Neuronal stem cell (in vitro differentiated cells): ENCODE measurements at regions not wholly inside any gene's neighbourhood (a gene's known extent, or its start where the extent isn't known, plus 50 kb on each side); places are given as distances from the start of the nearest gene placed in this dataset.

ENCODE experiments used
- DNase-seq: peaks from one replicate; pipeline ENCODE4 v3.0.0-alpha.2; 2013; ENCODE audit warnings: low spot score
- H2AFZ ChIP-seq: one replicate; pipeline ENCODE4 v1.6.1; 2013; ENCODE audit warnings: mild to moderate bottlenecking, low read length, inconsistent platforms
- H2AK5ac ChIP-seq: 2 replicates; pipeline ENCODE4 v1.6.1; 2013; ENCODE audit warnings: low read depth, mild to moderate bottlenecking, inconsistent platforms, low read length, moderate library complexity, mixed read lengths
- H2BK120ac ChIP-seq: 2 replicates; pipeline ENCODE4 v1.6.1; 2013; ENCODE audit warnings: low read depth, mild to moderate bottlenecking, inconsistent platforms, low read length, moderate library complexity, mixed read lengths
- H2BK12ac ChIP-seq: one replicate; pipeline ENCODE4 v1.6.1; 2013; ENCODE audit warnings: low read length, inconsistent platforms
- H2BK15ac ChIP-seq: 2 replicates; pipeline ENCODE4 v1.6.1; 2013; ENCODE audit warnings: mild to moderate bottlenecking, low read length, inconsistent platforms, mixed read lengths
- H2BK5ac ChIP-seq: one replicate; pipeline ENCODE4 v1.6.1; 2013; ENCODE audit warnings: inconsistent platforms, mild to moderate bottlenecking, low read length, moderate library complexity
- H3K14ac ChIP-seq: one replicate; pipeline ENCODE4 v1.6.1; 2013; ENCODE audit warnings: low read length, inconsistent platforms
- H3K18ac ChIP-seq: 2 replicates; pipeline ENCODE4 v1.6.1; 2013; ENCODE audit warnings: low read length, inconsistent platforms
- H3K23ac ChIP-seq: 2 replicates; pipeline ENCODE4 v1.6.1; 2013; ENCODE audit warnings: low read depth, mild to moderate bottlenecking, mixed read lengths, low read length, inconsistent platforms; ENCODE audit not compliant: poor library complexity
- H3K27ac ChIP-seq: replicated peaks from 3 replicates; pipeline ENCODE4 v1.5.1; 2013; ENCODE audit warnings: low read length, inconsistent platforms
- H3K27me3 ChIP-seq, 3 experiments: 2 replicates each; pipeline ENCODE4 v1.6.1; 2013; ENCODE audit warnings: low read length in 3 of 3, mild to moderate bottlenecking in 2 of 3, inconsistent platforms in 1 of 3, low read depth in 1 of 3, mixed read lengths in 1 of 3, moderate library complexity in 1 of 3; ENCODE audit not compliant: control insufficient read depth in 3 of 3, insufficient read depth in 3 of 3
- H3K36me3 ChIP-seq, 2 donors: replicated peaks in 1 of 2; 2 replicates each; pipeline ENCODE4 v1.6.1; 2013; ENCODE audit warnings: low read length in 2 of 2; ENCODE audit not compliant: control insufficient read depth in 2 of 2, insufficient read depth in 2 of 2
- H3K4ac ChIP-seq: 2 replicates; pipeline ENCODE4 v1.6.1; 2013; ENCODE audit warnings: inconsistent platforms, mild to moderate bottlenecking, low read length, moderate library complexity
- H3K4me1 ChIP-seq, 2 donors: 1 replicate in 1 of 2; 2 replicates in 1 of 2; pipeline ENCODE4 v1.6.1; 2013; ENCODE audit warnings: low read length in 2 of 2, low read depth in 1 of 2; ENCODE audit not compliant: control insufficient read depth in 2 of 2, insufficient read depth in 1 of 2
- H3K4me2 ChIP-seq: one replicate; pipeline ENCODE4 v1.6.1; 2013; ENCODE audit warnings: mild to moderate bottlenecking, low read length, inconsistent platforms; ENCODE audit not compliant: insufficient read depth, poor library complexity, severe bottlenecking
- H3K4me3 ChIP-seq, 2 donors: 2 replicates each; pipeline ENCODE4 v1.5.1; 2013; ENCODE audit warnings: low read length in 2 of 2, mild to moderate bottlenecking in 2 of 2, inconsistent platforms in 1 of 2, moderate library complexity in 1 of 2
- H3K79me1 ChIP-seq: one replicate; pipeline ENCODE4 v1.6.1; 2013; ENCODE audit warnings: low read depth, mild to moderate bottlenecking, inconsistent platforms, low read length, moderate library complexity
- H3K9ac ChIP-seq: one replicate; pipeline ENCODE4 v1.6.1; 2013; ENCODE audit warnings: mild to moderate bottlenecking, low read depth, low read length, inconsistent platforms; ENCODE audit not compliant: poor library complexity
- H3K9me3 ChIP-seq, 2 donors: replicated peaks in 1 of 2; 2 replicates each; pipeline versions ENCODE3 to v1.6.1; 2013; ENCODE audit warnings: low read length in 2 of 2, mild to moderate bottlenecking in 2 of 2, inconsistent platforms in 1 of 2, low read depth in 1 of 2, mixed read lengths in 1 of 2, moderate library complexity in 1 of 2; ENCODE audit not compliant: control insufficient read depth in 2 of 2, insufficient read depth in 1 of 2
- H4K8ac ChIP-seq: one replicate; pipeline ENCODE4 v1.6.1; 2013; ENCODE audit warnings: low read depth, mild to moderate bottlenecking, inconsistent platforms, low read length, moderate library complexity
- H4K91ac ChIP-seq: one replicate; pipeline ENCODE4 v1.6.1; 2013; ENCODE audit warnings: low read length, low read depth, mild to moderate bottlenecking, inconsistent platforms; ENCODE audit not compliant: poor library complexity
- WGBS, 2 donors: extraction: QIAGEN DNeasy Blood & Tissue Kit; methylation state at CpG; one replicate each; pipeline ENCODE4 v1.1.7; 2013; ENCODE audit warnings: missing lambda C conversion rate in 2 of 2, mixed read lengths in 1 of 2; ENCODE audit not compliant: insufficient read length in 2 of 2, insufficient replicate concordance in 1 of 2; ENCODE audit errors: extremely low coverage in 2 of 2; 5-methylcytosine and 5-hydroxymethylcytosine counted together

- Histone ChIP-seq H3K36me3 (no peaks in the 10 kb centered on the region), H2AFZ (no peak overlapping the region), H3K79me1 (no peaks in the 10 kb centered on the region), H3K4me1 (no peaks in the 10 kb centered on the region), H4K91ac (no peak overlapping the region), H3K4ac (no peak overlapping the region), H3K27me3 (peaks cover 0 to 6% (median 0%) of the 10 kb centered on the region in 3 experiments), H3K4me2 (no peak overlapping the region), H3K9ac (no peak overlapping the region), H2BK12ac (no peak overlapping the region), H4K8ac (no peak overlapping the region), H3K14ac (no peak overlapping the region), H2AK5ac (no peak overlapping the region), H3K18ac (peak overlapping the region; percentile 3), H3K27ac (no peak overlapping the region), H2BK120ac (no peak overlapping the region), H2BK15ac (peak overlapping the region; percentile 8), H2BK5ac (no peak overlapping the region), H3K9me3 (no peaks in the 10 kb centered on the region), H3K4me3 (no peak overlapping the region), H3K23ac (no peak overlapping the region)
- WGBS, 2 donors: no CpG with 5 or more reads among the region's 1 CpG
- DNase-seq: no peak
These were observed 95.2 kb downstream of the SYF2 start for GRCh38 chr1:25137106-25137505.

- no peak overlapping the region for H2BK120ac ChIP-seq
- no peak overlapping the region for H3K4ac ChIP-seq
- no CpG with 5 or more reads among the region's 8 CpGs for WGBS, 2 donors
- H3K4me1 ChIP-seq: no peaks in the 10 kb centered on the region
- H3K18ac ChIP-seq: no peak overlapping the region
- no peak overlapping the region for H4K8ac ChIP-seq
- H3K4me3 ChIP-seq: no peak overlapping the region
- no peak overlapping the region for H3K9ac ChIP-seq
- H3K23ac ChIP-seq: no peak overlapping the region
- no peak overlapping the region for H3K27ac ChIP-seq
- H2BK12ac ChIP-seq: no peak overlapping the region
- no peak overlapping the region for H3K14ac ChIP-seq
- no peak overlapping the region for H4K91ac ChIP-seq
- no peak overlapping the region for H2AFZ ChIP-seq
- peaks cover 0 to 6% (median 0%) of the 10 kb centered on the region in 3 experiments for H3K27me3 ChIP-seq
- no peaks in the 10 kb centered on the region for H3K36me3 ChIP-seq
- no peak overlapping the region for H2AK5ac ChIP-seq
- H3K79me1 ChIP-seq: no peaks in the 10 kb centered on the region
- no peak overlapping the region for H2BK15ac ChIP-seq
- no peaks in the 10 kb centered on the region for H3K9me3 ChIP-seq
- H3K4me2 ChIP-seq: no peak overlapping the region
- no peak overlapping the region for H2BK5ac ChIP-seq
- no peak for DNase-seq
These were observed 96.4 kb downstream of the SYF2 start for GRCh38 chr1:25135909-25136308.

GRCh38 chr1:25134801-25135461 lies 97.4 kb downstream of the SYF2 start:
- no peak overlapping the region for H3K4me2 ChIP-seq
- no peak for DNase-seq
- no peak overlapping the region for H2BK120ac ChIP-seq
- H3K36me3 ChIP-seq: no peaks in the 10 kb centered on the region
- no peak overlapping the region for H2BK12ac ChIP-seq
- no peak overlapping the region for H3K23ac ChIP-seq
- H3K4me1 ChIP-seq: no peaks in the 10 kb centered on the region
- no peak overlapping the region for H4K91ac ChIP-seq
- H3K9ac ChIP-seq: no peak overlapping the region
- no peak overlapping the region for H3K14ac ChIP-seq
- H3K79me1 ChIP-seq: no peaks in the 10 kb centered on the region
- no peaks in the 10 kb centered on the region for H3K9me3 ChIP-seq
- no peaks in the 10 kb centered on the region for H3K27me3 ChIP-seq
- no peak overlapping the region for H3K4me3 ChIP-seq
- H2BK15ac ChIP-seq: no peak overlapping the region
- no peak overlapping the region for H2AK5ac ChIP-seq
- no peak overlapping the region for H3K27ac ChIP-seq
- no peak overlapping the region for H3K18ac ChIP-seq
- H2AFZ ChIP-seq: no peak overlapping the region
- no peak overlapping the region for H3K4ac ChIP-seq
- H2BK5ac ChIP-seq: no peak overlapping the region
- H4K8ac ChIP-seq: no peak overlapping the region
- WGBS, 2 donors: no CpG with 5 or more reads among the region's 7 CpGs

- WGBS, 2 donors: no CpG with 5 or more reads among the region's 4 CpGs
- H3K14ac ChIP-seq: no peak overlapping the region
- H4K91ac ChIP-seq: no peak overlapping the region
- no peak overlapping the region for H2AFZ ChIP-seq
- no peak overlapping the region for H2BK12ac ChIP-seq
- no peak overlapping the region for H3K23ac ChIP-seq
- H3K4ac ChIP-seq: no peak overlapping the region
- H3K18ac ChIP-seq: no peak overlapping the region
- no peaks in the 10 kb centered on the region for H3K9me3 ChIP-seq
- no peaks in the 10 kb centered on the region for H3K36me3 ChIP-seq
- H2BK120ac ChIP-seq: no peak overlapping the region
- no peaks in the 10 kb centered on the region for H3K79me1 ChIP-seq
- H2BK5ac ChIP-seq: no peak overlapping the region
- H2AK5ac ChIP-seq: no peak overlapping the region
- no peak overlapping the region for H2BK15ac ChIP-seq
- H3K4me2 ChIP-seq: no peak overlapping the region
- H3K4me3 ChIP-seq: no peak overlapping the region
- H3K4me1 ChIP-seq: no peaks in the 10 kb centered on the region
- no peak overlapping the region for H3K9ac ChIP-seq
- no peak for DNase-seq
- no peak overlapping the region for H3K27ac ChIP-seq
- H4K8ac ChIP-seq: no peak overlapping the region
- H3K27me3 ChIP-seq: no peaks in the 10 kb centered on the region
These were observed 98.0 kb downstream of the SYF2 start for GRCh38 chr1:25134307-25134706.
